ENCODE measurements at regions not wholly inside any gene's neighbourhood (a gene's known extent, or its start where the extent isn't known, plus 50 kb on each side); places are given as distances from the start of the nearest gene placed in this dataset.

GRCh38 chrX:140163371-140164159 is 198.2 kb upstream of the CXorf66 start:
- TF ChIP-seq CTCF (IDR thresholded peaks at IDR 0.05) (no peak), EP300 (IDR thresholded peaks at IDR 0.05) (no peak), POLR2A (IDR thresholded peaks at IDR 0.05) (no peak)
